MCF 10A (cell line): ENCODE measurements at regions not wholly inside any gene's neighbourhood (a gene's known extent, or its start where the extent isn't known, plus 50 kb on each side); places are given as distances from the start of the nearest gene placed in this dataset.
A peak's percentile ranks its signal among the peaks of the same experiment; 100 is the strongest.

Source experiments
- BruUV-seq: library from RNA; stranded (reverse); fragments of 400-500 nt; replicated peaks from 2 replicates; lab custom pipeline; 2021; lab: Mats Ljungman, UMichigan
- CTCF ChIA-PET: fragments of 300-600 bp; sonication (Branson Sonifier 250); formaldehyde crosslinking; extraction: SDS; loops from one replicate; lab custom pipeline; 2021; ENCODE audit warnings: antibody characterized with exemption, inconsistent platforms; lab: Yijun Ruan, JAX
- POLR2A ChIA-PET: fragments of 300-600, 350-650 bp; sonication (Branson Sonifier 250); formaldehyde crosslinking; extraction: SDS; loops from one replicate; lab custom pipeline; 2020; ENCODE audit warnings: antibody characterized with exemption, inconsistent platforms; lab: Yijun Ruan, JAX
- DNase-seq: peaks from one replicate; pipeline ENCODE4 v3.0.0-alpha.2; 2018; ENCODE audit not compliant: unreplicated experiment
- H3K27ac Mint-ChIP-seq: one replicate; pipeline ENCODE4 v1.8.0; 2022; ENCODE audit warnings: mild to moderate bottlenecking, low read depth, mixed read lengths; ENCODE audit not compliant: unreplicated experiment
- H3K27me3 Mint-ChIP-seq: one replicate; pipeline ENCODE4 v1.8.0; 2022; ENCODE audit warnings: mixed read lengths; ENCODE audit not compliant: insufficient read depth, unreplicated experiment
- H3K36me3 Mint-ChIP-seq: one replicate; pipeline ENCODE4 v1.8.0; 2022; ENCODE audit warnings: mild to moderate bottlenecking, moderate library complexity, mixed read lengths; ENCODE audit not compliant: insufficient read depth, unreplicated experiment
- H3K4me1 Mint-ChIP-seq: one replicate; pipeline ENCODE4 v1.8.0; 2022; ENCODE audit warnings: mixed read lengths; ENCODE audit not compliant: insufficient read depth, unreplicated experiment
- H3K4me3 Mint-ChIP-seq: one replicate; pipeline ENCODE4 v1.8.0; 2022; ENCODE audit warnings: mild to moderate bottlenecking, moderate library complexity, mixed read lengths; ENCODE audit not compliant: unreplicated experiment
- H3K9me3 Mint-ChIP-seq: one replicate; pipeline ENCODE4 v1.8.0; 2022; ENCODE audit warnings: mixed read lengths; ENCODE audit not compliant: unreplicated experiment
- CTCF ChIP-seq: fragments of 200-600 bp; IDR thresholded peaks from one replicate; pipeline ENCODE4 v1.8.0; 2022; ENCODE audit warnings: antibody characterized with exemption, mild to moderate bottlenecking; ENCODE audit not compliant: unreplicated experiment
- intact Hi-C: fragments of 100-400 bp; cut with micrococcal nuclease; formaldehyde crosslinking; loops from 2 replicates; pipeline ENCODE4 v1.14.1; 2022

GRCh38 chr10:49446031-49446430, 50.1 kb upstream of the DRGX start:
- DNase-seq: peak; percentile 18
- H3K36me3 Mint-ChIP-seq: peaks cover 27% of the 10 kb centered on the region
- H3K9me3 Mint-ChIP-seq: peaks cover 12% of the 10 kb centered on the region
- H3K4me1 Mint-ChIP-seq: peaks cover 10% of the 10 kb centered on the region
- no peak overlapping the region for H3K27ac Mint-ChIP-seq
- H3K4me3 Mint-ChIP-seq: no peak overlapping the region
- intact Hi-C loops: no loop called here
- BruUV-seq: no TSS peak
- CTCF ChIA-PET: interaction anchor here (0.5 to 0.8 kb wide), 4 partner anchors 39 to 448 kb away, joined by 3 to 5 read pairs (median 4); no protein-coding TSS in a partner anchor
- no peak for TF ChIP-seq CTCF
- POLR2A ChIA-PET: interaction anchor here (1.0 kb wide), 1 partner anchor 11 kb away, joined by 3 read pairs; no protein-coding TSS in a partner anchor
- no peaks in the 10 kb centered on the region for H3K27me3 Mint-ChIP-seq
